ENCODE measurements at regions not wholly inside any gene's neighbourhood (a gene's known extent, or its start where the extent isn't known, plus 50 kb on each side); places are given as distances from the start of the nearest gene placed in this dataset.
A peak's percentile ranks its signal among the peaks of the same experiment; 100 is the strongest.

DNA sequence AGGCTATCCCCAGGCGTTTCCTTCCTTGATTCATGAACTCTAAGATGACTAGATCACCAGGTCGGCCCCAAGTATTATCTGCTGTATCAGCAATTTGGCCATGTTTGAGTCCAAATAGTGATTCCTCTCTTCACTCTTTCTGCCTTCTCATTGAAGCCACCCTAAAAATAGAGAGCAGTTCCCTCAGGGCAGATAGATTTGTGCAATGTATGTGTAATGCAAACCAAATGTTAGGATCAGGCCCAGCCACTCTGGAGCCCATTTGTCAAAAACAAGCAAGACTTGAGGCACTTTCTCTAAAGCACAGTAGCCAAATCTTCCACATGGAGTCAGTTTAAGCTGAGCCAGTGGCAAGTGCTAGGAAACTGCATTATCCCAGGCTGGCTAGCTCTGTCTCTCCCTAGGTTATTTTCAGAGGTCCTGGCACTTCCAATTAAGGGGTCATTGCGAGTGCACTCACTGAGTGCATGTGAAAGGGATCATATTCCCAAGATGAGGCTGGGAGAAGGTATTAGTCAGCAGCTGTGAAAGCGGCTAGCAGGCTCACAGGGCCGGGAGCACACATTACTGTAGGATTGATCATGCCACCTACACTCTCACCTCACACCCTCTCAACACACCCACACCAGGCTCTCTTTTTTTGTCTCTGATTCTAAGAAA lies 97.9 kb upstream of the RAB3GAP2 start:
- intact Hi-C loops (cut with DNase I) = no loop called here
- Histone ChIP-seq H3K4me1 (peaks cover 31% of the 10 kb centered on the region), H3K4me3 (no peak overlapping the region), H3K9me3 (no peaks in the 10 kb centered on the region), H3K36me3 (ENCODE audit: insufficient read depth in 1 of 2, low read depth in 1 of 2) (no peaks in the 10 kb centered on the region), H3K27me3 (ENCODE audit: insufficient read depth in 3 of 3, low read length in 2 of 3) (no peaks in the 10 kb centered on the region), H3K27ac (peak overlapping the region; percentile 76)
- 8 to 36% (median 19%) methylated on average over 5 of the region's 5 CpGs for WGBS, 3 donors
- DNase-seq = peak; percentile 22 to 78
- no peak for TF ChIP-seq CTCF (IDR thresholded peaks at IDR 0.05)
- ATAC-seq = peak; percentile 93 to 99 (median 98)

- WGBS, 3 donors = 42 to 47% (median 42%) methylated on average over 3 of the region's 3 CpGs
- peak overlapping the region; percentile 76 for H3K27ac ChIP-seq
Observed at GRCh38 chr1:220369511-220369910, 97.3 kb upstream of the RAB3GAP2 start.

GRCh38 chr1:220368352-220369265 lies 96.4 kb upstream of the RAB3GAP2 start:
- WGBS, 3 donors = 42 to 47% (median 45%) methylated on average over 7 of the region's 7 CpGs
- Histone ChIP-seq H3K4me1 (peaks cover 31% of the 10 kb centered on the region), H3K27me3 (ENCODE audit: insufficient read depth in 3 of 3, low read length in 2 of 3) (no peaks in the 10 kb centered on the region), H3K9me3 (no peaks in the 10 kb centered on the region), H3K27ac (peak overlapping the region; percentile 76), H3K36me3 (ENCODE audit: insufficient read depth in 1 of 2, low read depth in 1 of 2) (no peaks in the 10 kb centered on the region), H3K4me3 (no peak overlapping the region)
- DNase-seq = no peak
- intact Hi-C loops (cut with DNase I) = loop anchor here in 1 of 2 donors (5.0 kb wide), 1 partner anchor 159 kb away; the partner anchor contains the start of gene MARK1
- no peak for TF ChIP-seq CTCF (IDR thresholded peaks at IDR 0.05)
- ATAC-seq = no peak

More at GRCh38 chr1:220369511-220369910, 97.3 kb upstream of the RAB3GAP2 start:
- H3K9me3 ChIP-seq = no peaks in the 10 kb centered on the region
- DNase-seq (no peak), ATAC-seq (no peak)
- H3K27me3 ChIP-seq (ENCODE audit: insufficient read depth in 3 of 3, low read length in 2 of 3) = no peaks in the 10 kb centered on the region
- no peaks in the 10 kb centered on the region for H3K36me3 ChIP-seq (ENCODE audit: insufficient read depth in 1 of 2, low read depth in 1 of 2)
- H3K4me3 ChIP-seq = no peak overlapping the region
- TF ChIP-seq CTCF (IDR thresholded peaks at IDR 0.05) = no peak
- H3K4me1 ChIP-seq = peaks cover 31% of the 10 kb centered on the region
- intact Hi-C loops (cut with DNase I) = loop anchor here in 1 of 2 donors (5.0 kb wide), 1 partner anchor 158 kb away; the partner anchor contains the start of gene MARK1

DNA sequence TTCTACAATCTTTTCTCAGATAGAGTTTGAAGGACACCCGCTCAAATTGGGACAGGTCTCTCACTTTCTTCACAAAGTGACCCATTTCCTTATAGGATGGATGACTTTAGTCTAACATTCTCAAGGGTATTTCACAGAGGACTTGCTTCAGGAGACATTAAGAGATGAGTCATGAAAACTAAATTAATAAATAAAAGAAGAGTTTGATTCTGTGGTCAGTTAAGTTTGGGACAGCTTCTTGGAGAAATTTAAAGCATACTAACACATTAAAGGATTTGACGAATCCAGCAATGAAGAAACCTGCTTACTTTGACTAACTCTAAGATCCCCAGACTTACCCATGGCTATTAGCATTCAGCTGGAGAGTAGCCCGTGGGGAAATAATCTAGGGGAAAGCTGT lies 95.6 kb upstream of the RAB3GAP2 start:
- Histone ChIP-seq H3K27ac (peak overlapping the region; percentile 15), H3K4me3 (no peak overlapping the region), H3K27me3 (ENCODE audit: insufficient read depth in 3 of 3, low read length in 2 of 3) (no peaks in the 10 kb centered on the region), H3K36me3 (ENCODE audit: insufficient read depth in 1 of 2, low read depth in 1 of 2) (no peaks in the 10 kb centered on the region), H3K9me3 (no peaks in the 10 kb centered on the region), H3K4me1 (peaks cover 31% of the 10 kb centered on the region)
- no peak for TF ChIP-seq CTCF (IDR thresholded peaks at IDR 0.05)
- WGBS, 3 donors = 76 to 86% (median 78%) methylated on average over 3 of the region's 3 CpGs
- no peak for DNase-seq
- ATAC-seq = no peak
- intact Hi-C loops (cut with DNase I) = loop anchor here in 1 of 2 donors (5.0 kb wide), 1 partner anchor 159 kb away; the partner anchor contains the start of gene MARK1
